ENCODE measurements at regions not wholly inside any gene's neighbourhood (a gene's known extent, or its start where the extent isn't known, plus 50 kb on each side); places are given as distances from the start of the nearest gene placed in this dataset.

- DNase-seq, result no peak
Measured at GRCh38 chr6:18963439-18963838, 576.3 kb downstream of the RNF144B start.

- DNase-seq, result no peak
Measured at GRCh38 chr6:18973251-18973650, 586.1 kb downstream of the RNF144B start.

DNA sequence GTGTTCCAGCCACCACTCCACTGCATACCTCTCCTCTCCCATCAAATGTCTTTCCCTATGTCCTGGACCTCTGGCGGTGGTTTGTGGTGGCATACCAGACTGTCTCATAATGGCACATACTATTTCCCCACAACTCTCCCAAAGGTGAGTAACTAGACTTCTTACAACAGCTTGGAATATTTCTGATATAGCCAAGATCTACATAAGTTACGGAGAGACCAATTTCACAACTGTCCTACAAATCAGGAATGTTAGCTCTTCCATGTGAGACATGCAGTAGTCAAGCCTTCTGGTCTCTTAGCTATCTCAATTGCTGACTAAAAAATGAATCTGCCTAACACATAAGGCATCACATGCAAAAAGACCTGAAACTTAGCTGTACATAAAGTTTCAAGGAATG lies 588.9 kb downstream of the RNF144B start:
- DNase-seq, result no peak

- no peak for DNase-seq
Measured at GRCh38 chr6:18976966-18977365, 589.8 kb downstream of the RNF144B start.

- peak; percentile 27 for DNase-seq
Measured at GRCh38 chr6:18978337-18979128, 591.4 kb downstream of the RNF144B start.

DNA sequence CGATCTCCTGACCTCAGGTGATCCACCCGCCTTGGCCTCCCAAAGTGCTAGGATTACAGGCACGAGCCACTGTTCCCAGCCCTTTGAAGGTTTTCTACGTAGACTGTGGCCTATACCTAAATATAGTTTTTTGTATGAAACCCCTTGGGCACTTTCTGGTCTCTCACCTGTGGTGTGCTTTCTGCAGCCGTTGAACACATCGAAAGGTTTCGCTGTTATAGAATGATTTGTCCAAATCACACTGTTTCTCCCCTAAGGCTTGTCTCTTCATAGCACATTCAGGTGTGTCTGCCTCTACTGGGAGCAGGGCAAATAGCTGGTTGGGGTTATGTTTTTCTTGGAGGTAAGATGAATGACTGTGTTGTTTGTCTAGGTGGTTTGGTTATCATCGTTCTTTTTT lies 597.9 kb downstream of the RNF144B start:
- no peak for DNase-seq

- DNase-seq, result peak; percentile 32
Measured at GRCh38 chr6:18985996-18986395, 598.8 kb downstream of the RNF144B start.

- DNase-seq, result no peak
Measured at GRCh38 chr6:18988636-18989035, 601.5 kb downstream of the RNF144B start.

GRCh38 chr6:18990059-18990978 lies 603.2 kb downstream of the RNF144B start:
- DNase-seq, result no peak

DNA sequence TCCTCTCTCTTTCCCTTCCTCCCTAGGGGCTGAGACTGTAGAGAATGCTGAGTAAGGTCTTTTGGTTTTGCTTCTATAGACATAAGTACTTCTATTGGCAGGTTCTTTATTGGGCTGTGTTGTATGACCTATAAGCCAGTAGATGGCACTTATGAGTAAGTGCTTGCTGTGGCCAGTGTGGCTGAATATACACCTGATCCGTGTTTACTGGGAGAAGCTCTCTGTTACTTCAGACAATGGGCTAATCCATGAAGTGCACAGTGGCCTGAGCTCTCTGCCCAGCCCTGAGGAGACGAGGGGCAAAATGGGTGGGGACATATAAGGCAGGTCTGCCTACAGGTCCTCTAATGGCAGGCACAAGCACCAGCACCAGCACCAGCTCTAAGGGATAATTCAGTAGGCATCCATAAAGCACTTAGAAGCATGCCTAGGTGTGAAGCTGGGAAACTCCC lies 610.3 kb downstream of the RNF144B start:
- DNase-seq, result no peak

- peak; percentile 49 for DNase-seq
Measured at GRCh38 chr6:19002976-19003560, 615.9 kb downstream of the RNF144B start.

- DNase-seq, result no peak
Measured at GRCh38 chr6:19004176-19004575, 617.0 kb downstream of the RNF144B start.

GRCh38 chr6:19009769-19010168 lies 622.6 kb downstream of the RNF144B start:
- no peak for DNase-seq

- DNase-seq, result no peak
Measured at GRCh38 chr6:19013026-19013705, 626.0 kb downstream of the RNF144B start.

DNA sequence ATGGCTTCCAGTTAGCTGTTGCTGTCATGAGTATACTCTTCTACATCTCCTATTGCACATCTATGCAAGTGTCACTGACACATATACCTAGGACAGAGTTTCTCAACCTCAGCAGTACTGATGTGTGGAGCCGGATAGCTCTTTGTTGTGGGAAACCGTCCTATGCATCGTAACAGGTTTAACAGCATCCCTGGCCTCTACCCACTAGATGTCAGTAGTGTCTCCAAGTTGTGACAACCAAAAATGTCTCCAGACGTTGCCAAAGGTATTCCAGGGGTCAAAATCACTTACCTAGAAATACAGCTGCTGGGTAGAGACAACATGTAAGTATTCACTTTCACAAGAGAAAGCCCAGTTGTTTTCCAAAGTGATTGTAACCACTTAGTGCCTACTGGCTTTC lies 637.6 kb downstream of the RNF144B start:
- peak; percentile 17 for DNase-seq

- no peak for DNase-seq
Measured at GRCh38 chr6:19028201-19028600, 641.1 kb downstream of the RNF144B start.

GRCh38 chr6:19032591-19033295 lies 645.6 kb downstream of the RNF144B start:
- DNase-seq, result peak; percentile 75

DNA sequence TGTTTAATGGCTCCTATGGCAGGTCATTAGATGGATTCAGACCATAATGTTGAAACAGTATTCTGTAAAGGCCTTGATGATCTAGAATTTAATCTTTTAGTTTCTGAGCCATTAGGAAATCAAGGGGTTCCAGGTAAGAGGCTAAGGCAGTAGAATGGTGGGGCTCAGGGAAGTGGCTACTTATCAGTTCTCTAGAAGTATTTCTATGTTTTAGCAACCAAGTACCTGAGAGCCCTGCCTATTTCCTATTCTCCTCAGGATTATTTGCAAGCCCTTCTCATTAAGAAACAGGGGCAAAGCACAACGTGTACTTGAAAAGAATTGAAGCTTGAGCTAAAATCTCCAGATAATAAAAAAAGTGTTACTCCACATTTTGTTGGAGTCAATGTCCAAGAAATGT lies 646.5 kb downstream of the RNF144B start:
- DNase-seq, result no peak

- no peak for DNase-seq
Measured at GRCh38 chr6:19034986-19035385, 647.8 kb downstream of the RNF144B start.

GRCh38 chr6:19035461-19036195 lies 648.5 kb downstream of the RNF144B start:
- DNase-seq, result no peak

- peak; percentile 62 for DNase-seq
Measured at GRCh38 chr6:19036196-19036555, 649.0 kb downstream of the RNF144B start.
